ENCODE measurements at regions not wholly inside any gene's neighbourhood (a gene's known extent, or its start where the extent isn't known, plus 50 kb on each side); places are given as distances from the start of the nearest gene placed in this dataset.

DNA sequence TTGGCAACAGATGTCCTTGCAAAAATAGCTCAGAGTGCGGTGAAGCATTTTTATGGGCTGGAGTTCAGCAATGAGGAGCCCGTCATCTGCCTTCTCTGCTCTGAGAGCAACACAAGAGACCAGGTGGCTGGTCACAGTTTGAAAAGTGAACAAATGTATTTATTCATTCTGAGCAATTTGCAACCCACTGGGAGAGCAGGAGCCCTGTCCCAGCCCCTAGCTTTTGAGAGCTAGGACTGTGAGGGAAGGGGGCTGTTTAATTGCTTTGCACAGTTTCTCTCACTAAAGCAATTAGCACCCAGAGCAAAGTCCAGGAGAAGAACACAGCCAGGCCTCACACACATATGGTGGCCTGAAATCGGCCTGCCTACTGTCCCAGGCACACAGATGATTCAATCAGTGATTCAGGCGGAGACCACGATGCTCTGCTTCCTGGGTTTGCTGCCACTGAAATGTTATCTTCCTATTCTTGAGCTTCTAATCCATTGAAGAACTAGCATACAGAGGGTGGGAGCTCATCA, 646.1 kb upstream of the ACVR2A start:
- Histone ChIP-seq H3K4me3 (no peak overlapping the region), H3K9me3 (no peaks in the 10 kb centered on the region), H3K4me1 (no peaks in the 10 kb centered on the region), H3K27ac (no peak overlapping the region), H3K36me3 (no peaks in the 10 kb centered on the region), H3K27me3 (no peaks in the 10 kb centered on the region)
- intact Hi-C loops (cut with DNase I) = no loop called here
- DNase-seq = no peak
- ATAC-seq = no peak
- TF ChIP-seq, protein P1, sequence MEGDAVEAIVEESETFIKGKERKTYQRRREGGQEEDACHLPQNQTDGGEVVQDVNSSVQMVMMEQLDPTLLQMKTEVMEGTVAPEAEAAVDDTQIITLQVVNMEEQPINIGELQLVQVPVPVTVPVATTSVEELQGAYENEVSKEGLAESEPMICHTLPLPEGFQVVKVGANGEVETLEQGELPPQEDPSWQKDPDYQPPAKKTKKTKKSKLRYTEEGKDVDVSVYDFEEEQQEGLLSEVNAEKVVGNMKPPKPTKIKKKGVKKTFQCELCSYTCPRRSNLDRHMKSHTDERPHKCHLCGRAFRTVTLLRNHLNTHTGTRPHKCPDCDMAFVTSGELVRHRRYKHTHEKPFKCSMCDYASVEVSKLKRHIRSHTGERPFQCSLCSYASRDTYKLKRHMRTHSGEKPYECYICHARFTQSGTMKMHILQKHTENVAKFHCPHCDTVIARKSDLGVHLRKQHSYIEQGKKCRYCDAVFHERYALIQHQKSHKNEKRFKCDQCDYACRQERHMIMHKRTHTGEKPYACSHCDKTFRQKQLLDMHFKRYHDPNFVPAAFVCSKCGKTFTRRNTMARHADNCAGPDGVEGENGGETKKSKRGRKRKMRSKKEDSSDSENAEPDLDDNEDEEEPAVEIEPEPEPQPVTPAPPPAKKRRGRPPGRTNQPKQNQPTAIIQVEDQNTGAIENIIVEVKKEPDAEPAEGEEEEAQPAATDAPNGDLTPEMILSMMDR (IDR thresholded peaks at IDR 0.05) = no peak

GRCh38 chr2:147197754-147198483, 646.9 kb upstream of the ACVR2A start:
- DNase-seq = no peak
- H3K9me3 ChIP-seq = no peaks in the 10 kb centered on the region
- intact Hi-C loops (cut with DNase I) = no loop called here
- H3K36me3 ChIP-seq = no peaks in the 10 kb centered on the region
- TF ChIP-seq, protein P1 (IDR thresholded peaks at IDR 0.05) = no peak
- no peak for ATAC-seq
- H3K27ac ChIP-seq = no peak overlapping the region
- H3K4me3 ChIP-seq = no peak overlapping the region
- no peaks in the 10 kb centered on the region for H3K4me1 ChIP-seq
- no peaks in the 10 kb centered on the region for H3K27me3 ChIP-seq

DNA sequence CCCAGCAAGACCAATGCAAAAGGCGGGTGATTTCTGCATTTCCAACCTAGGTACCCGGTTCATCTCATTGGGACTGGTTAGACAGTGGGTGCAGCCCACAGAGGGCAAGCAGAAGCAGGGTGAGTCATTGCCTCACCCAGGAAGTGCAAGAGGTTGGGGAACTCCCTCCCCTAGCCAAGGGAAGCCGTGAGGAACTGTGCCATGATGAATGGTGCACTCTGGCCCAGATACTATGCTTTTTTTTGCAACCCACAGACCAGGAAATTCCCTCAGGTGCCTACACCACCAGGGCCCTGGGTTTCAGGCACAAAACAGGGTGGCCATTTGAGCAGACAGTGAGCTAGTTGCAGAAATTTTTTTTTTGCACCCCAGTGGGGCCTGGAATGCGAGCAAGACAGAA, 662.6 kb upstream of the ACVR2A start:
- H3K27ac ChIP-seq = no peak overlapping the region
- no peaks in the 10 kb centered on the region for H3K4me1 ChIP-seq
- no peak overlapping the region for H3K4me3 ChIP-seq
- TF ChIP-seq, protein P1 (IDR thresholded peaks at IDR 0.05) = no peak
- H3K27me3 ChIP-seq = no peaks in the 10 kb centered on the region
- intact Hi-C loops (cut with DNase I) = no loop called here
- DNase-seq (no peak), ATAC-seq (no peak)
- H3K36me3 ChIP-seq = no peaks in the 10 kb centered on the region
- no peaks in the 10 kb centered on the region for H3K9me3 ChIP-seq

DNA sequence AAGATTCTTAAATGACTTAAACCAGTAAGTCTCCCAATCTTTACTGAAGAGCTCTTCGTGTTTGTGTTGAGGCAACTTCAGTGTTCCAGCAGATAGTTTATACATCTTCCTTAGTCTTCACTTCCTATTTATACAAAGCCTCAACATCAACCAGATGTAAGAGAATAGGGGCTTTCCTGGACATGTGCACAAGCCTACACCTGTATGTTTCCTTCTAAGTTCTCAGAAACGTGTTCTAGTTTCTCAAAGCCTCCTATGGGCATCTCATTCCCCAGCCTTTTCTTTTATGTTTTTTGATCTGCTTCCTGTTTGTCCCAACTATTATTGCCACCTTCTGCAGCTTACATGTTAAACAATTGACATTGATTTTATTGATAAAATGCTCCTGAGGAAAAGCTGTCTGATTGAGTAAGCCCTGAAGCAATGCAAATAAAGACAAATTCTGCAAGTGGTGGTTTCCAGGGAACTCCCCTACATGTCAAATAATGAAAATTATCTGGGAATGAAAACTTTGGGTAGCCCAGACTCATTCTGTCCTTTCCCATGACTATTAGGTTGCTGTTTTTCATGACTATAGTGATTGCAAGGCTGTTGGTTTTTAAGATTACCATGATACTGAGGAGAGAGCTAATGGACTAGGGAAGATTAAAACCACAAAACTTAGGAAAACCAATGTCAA, 663.3 kb upstream of the ACVR2A start:
- intact Hi-C loops (cut with DNase I) = no loop called here
- no peaks in the 10 kb centered on the region for H3K36me3 ChIP-seq
- no peak overlapping the region for H3K27ac ChIP-seq
- ATAC-seq (no peak), DNase-seq (no peak)
- no peaks in the 10 kb centered on the region for H3K27me3 ChIP-seq
- no peaks in the 10 kb centered on the region for H3K9me3 ChIP-seq
- TF ChIP-seq, protein P1 (IDR thresholded peaks at IDR 0.05) = no peak
- no peak overlapping the region for H3K4me3 ChIP-seq
- no peaks in the 10 kb centered on the region for H3K4me1 ChIP-seq

DNA sequence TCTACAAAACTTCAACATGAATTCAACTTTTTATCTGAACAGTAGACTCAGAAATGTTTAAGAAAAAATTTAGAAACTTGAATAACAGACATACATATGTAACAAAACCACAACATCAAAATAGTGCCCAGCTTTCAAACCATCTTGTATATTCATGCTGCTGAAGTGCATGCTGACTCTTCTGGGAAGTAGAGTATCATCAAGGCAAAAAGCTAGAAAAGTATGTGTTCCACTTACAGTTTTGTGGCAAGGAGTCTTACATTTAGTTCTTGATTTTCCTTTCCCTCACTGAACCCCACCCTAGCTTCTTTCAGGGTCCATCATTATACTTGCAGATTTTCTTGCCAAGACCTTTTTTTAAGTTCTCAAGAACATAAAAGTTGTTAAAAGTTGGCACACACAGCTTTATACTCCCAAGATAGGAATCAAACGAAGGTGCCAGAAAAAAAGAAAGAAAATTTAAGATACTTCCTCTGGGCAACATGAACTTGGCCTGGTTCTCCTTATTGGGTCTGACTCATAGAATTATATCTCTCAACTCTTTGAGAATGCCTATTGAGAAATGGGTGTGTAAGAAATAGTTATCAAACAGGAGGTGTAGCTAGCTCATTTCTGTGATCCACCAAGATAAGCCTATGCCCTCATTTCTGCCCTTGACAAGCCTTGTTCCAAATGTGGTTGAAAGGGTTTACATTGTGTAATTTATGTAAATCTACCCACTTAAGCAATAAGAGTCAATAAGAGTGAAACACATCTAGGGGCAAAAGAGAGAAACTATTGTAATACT, 667.6 kb upstream of the ACVR2A start:
- no peaks in the 10 kb centered on the region for H3K27me3 ChIP-seq
- no peaks in the 10 kb centered on the region for H3K36me3 ChIP-seq
- intact Hi-C loops (cut with DNase I) = no loop called here
- H3K4me1 ChIP-seq = no peaks in the 10 kb centered on the region
- ATAC-seq = no peak
- H3K4me3 ChIP-seq = no peak overlapping the region
- no peak overlapping the region for H3K27ac ChIP-seq
- H3K9me3 ChIP-seq = no peaks in the 10 kb centered on the region
- TF ChIP-seq, protein P1 (IDR thresholded peaks at IDR 0.05) = no peak
- no peak for DNase-seq
